ENCODE measurements at regions not wholly inside any gene's neighbourhood (a gene's known extent, or its start where the extent isn't known, plus 50 kb on each side); places are given as distances from the start of the nearest gene placed in this dataset.

DNA sequence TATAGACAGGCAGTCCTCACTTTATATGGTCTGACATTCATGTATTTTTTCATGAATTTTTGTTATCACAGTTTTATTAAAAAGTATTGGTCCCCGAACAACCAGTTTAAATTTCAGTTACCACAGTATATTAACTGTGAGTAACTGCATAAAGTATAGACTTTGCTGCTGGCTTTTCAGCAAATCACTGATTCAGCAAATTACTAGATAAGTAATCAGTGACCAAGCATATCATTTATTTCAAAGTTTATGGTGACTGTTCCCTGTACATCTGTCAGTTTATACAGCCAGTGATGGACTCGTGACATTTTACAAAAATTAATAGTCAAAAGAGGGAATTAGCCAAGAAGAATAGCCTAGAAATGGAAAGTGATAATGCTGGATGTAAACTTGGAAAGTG lies 266.7 kb upstream of the CHRM2 start:
- Histone ChIP-seq H3K9me3 (ENCODE audit: insufficient read depth, low read depth, low read length) (no peaks in the 10 kb centered on the region), H3K27ac (ENCODE audit: low read length) (no peak overlapping the region), H3K4me3 (ENCODE audit: low read length) (no peak overlapping the region)

DNA sequence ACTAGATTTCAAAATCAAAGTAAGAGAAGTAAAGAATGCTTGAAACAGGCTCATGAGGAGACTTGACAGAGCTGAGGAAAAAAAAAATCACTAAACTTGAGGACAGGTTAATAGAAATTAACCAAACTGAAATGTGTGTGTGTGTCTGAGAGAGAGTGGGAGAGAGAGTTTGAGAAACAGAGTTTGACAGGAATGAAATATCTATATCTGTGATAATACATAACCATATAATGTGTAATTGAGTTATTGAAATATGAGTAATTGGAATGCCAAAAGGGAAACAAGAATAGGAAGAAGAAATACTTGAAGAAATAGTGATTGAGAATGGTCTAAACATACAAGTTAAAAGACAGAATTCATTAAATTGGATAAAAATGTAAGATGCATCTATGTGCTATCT lies 268.0 kb upstream of the CHRM2 start:
- Histone ChIP-seq H3K4me1 (ENCODE audit: insufficient read depth, low read length) (no peaks in the 10 kb centered on the region), H3K9me3 (ENCODE audit: insufficient read depth, low read depth, low read length) (no peaks in the 10 kb centered on the region), H3K9ac (ENCODE audit: low read depth, low read length) (no peak overlapping the region), H3K27me3 (ENCODE audit: insufficient read depth, low read length) (no peaks in the 10 kb centered on the region), H3K36me3 (ENCODE audit: insufficient read depth, low read depth, low read length) (no peaks in the 10 kb centered on the region), H3K4me3 (ENCODE audit: low read length) (no peak overlapping the region), H3K27ac (ENCODE audit: low read length) (no peak overlapping the region)

More for the DNA sequence above, 266.7 kb upstream of the CHRM2 start:
- Histone ChIP-seq H3K36me3 (ENCODE audit: insufficient read depth, low read depth, low read length) (no peaks in the 10 kb centered on the region), H3K4me1 (ENCODE audit: insufficient read depth, low read length) (no peaks in the 10 kb centered on the region), H3K9ac (ENCODE audit: low read depth, low read length) (no peak overlapping the region), H3K27me3 (ENCODE audit: insufficient read depth, low read length) (no peaks in the 10 kb centered on the region)

DNA sequence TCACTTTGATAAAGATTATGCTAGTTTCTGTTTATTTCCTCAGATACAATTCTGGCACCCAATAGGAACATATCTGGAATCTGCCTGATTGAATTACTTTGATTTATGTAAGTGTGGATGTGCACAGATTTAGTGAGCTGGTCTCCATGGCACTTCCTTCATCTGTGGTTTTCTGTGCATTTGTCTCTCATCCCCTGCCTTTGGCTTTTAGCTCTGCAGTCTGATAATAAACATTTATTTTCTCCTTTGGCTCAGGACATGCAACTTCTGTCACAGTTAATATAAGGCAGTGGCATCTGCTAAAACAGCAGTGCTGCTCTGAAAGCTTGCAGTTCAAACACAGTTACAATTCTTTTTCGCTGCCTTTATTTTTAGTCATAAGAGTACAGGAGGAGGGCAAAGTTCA lies 273.7 kb upstream of the CHRM2 start:
- Histone ChIP-seq H3K4me3 (ENCODE audit: low read length) (no peak overlapping the region), H3K9ac (ENCODE audit: low read depth, low read length) (no peak overlapping the region), H3K27ac (ENCODE audit: low read length) (no peak overlapping the region), H3K4me1 (ENCODE audit: insufficient read depth, low read length) (no peaks in the 10 kb centered on the region), H3K9me3 (ENCODE audit: insufficient read depth, low read depth, low read length) (no peaks in the 10 kb centered on the region), H3K27me3 (ENCODE audit: insufficient read depth, low read length) (no peaks in the 10 kb centered on the region), H3K36me3 (ENCODE audit: insufficient read depth, low read depth, low read length) (no peaks in the 10 kb centered on the region)

DNA sequence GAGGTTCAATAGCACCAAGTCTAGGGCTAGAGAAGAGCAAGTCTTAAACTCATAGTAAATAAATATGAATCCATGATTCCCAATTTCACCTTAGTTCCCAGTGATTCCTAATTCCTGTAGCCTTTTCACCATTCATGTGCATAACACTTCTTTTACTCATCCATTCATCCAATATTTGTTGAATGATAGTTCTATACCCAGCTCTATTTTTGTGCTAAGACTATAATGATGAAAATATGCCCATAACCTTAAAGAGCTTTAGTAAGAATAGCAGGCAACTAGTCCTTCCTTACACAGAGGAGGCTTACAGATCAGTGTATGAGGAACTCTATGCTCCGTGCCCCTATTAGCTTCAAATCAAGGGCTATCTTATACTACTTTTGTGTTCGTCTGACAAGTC lies 280.2 kb upstream of the CHRM2 start:
- H3K9me3 ChIP-seq (ENCODE audit: insufficient read depth, low read depth, low read length) = no peaks in the 10 kb centered on the region
- no peaks in the 10 kb centered on the region for H3K4me1 ChIP-seq (ENCODE audit: insufficient read depth, low read length)
- H3K4me3 ChIP-seq (ENCODE audit: low read length) = no peak overlapping the region
- H3K27me3 ChIP-seq (ENCODE audit: insufficient read depth, low read length) = no peaks in the 10 kb centered on the region
- H3K36me3 ChIP-seq (ENCODE audit: insufficient read depth, low read depth, low read length) = no peaks in the 10 kb centered on the region
- H3K27ac ChIP-seq (ENCODE audit: low read length) = no peak overlapping the region
- H3K9ac ChIP-seq (ENCODE audit: low read depth, low read length) = no peak overlapping the region

DNA sequence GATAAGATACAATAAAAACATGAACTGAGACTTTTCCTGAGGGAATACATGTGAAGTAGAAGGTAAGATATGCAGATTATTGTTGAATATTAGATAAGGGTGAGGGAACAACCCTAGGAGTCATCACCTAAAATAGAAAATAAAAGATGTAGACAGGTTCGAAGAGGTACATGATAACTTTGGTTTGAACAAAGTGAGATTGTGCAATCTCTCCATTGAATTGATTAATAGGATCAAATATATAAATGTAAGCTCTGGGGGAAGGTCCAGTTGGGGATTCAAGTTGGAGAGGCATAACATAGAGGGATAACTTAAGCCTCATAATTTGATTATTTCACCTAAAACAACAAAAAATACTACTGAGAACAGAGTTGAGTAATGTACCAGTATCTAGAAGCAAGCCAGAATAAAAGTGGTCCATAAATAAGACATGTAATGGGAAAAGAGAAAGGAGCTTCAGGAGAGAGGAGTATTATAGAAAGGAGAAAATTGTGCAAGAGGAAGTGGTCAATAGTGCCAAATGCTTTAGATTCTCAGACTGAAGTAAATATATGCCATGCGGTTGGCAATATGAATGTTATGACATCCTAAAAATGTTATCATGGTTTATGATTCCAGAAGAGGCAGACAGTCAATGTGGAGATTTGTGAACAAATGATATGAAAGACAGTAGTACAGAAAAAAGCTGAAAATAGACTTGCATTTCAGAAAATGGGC lies 282.3 kb upstream of the CHRM2 start:
- Histone ChIP-seq H3K27ac (ENCODE audit: low read length) (no peak overlapping the region), H3K9me3 (ENCODE audit: insufficient read depth, low read depth, low read length) (no peaks in the 10 kb centered on the region), H3K27me3 (ENCODE audit: insufficient read depth, low read length) (no peaks in the 10 kb centered on the region), H3K4me1 (ENCODE audit: insufficient read depth, low read length) (no peaks in the 10 kb centered on the region), H3K4me3 (ENCODE audit: low read length) (no peak overlapping the region), H3K36me3 (ENCODE audit: insufficient read depth, low read depth, low read length) (no peaks in the 10 kb centered on the region), H3K9ac (ENCODE audit: low read depth, low read length) (no peak overlapping the region)

DNA sequence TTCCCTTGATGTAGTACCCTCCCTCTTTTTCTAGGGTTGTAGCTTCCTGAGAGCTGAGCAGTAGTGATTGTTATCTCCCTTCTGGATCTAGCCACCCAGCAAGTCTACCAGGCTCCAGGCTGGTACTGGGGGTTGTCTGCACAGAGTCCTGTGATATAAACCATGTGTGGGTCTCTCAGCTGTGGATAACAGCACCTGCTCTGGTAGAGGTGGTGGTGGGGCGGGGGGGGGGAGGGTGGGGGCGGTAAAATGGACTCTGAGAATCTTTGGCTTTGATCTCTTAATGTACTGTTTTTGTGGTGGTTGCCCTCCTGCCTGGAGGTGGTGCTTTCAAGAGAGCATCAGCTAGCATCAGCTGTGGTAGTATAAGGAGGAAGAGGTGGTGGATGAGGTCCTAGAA lies 302.0 kb upstream of the CHRM2 start:
- Histone ChIP-seq H3K27ac (ENCODE audit: low read length) (no peak overlapping the region), H3K4me3 (ENCODE audit: low read length) (no peak overlapping the region), H3K9ac (ENCODE audit: low read depth, low read length) (no peak overlapping the region), H3K27me3 (ENCODE audit: insufficient read depth, low read length) (no peaks in the 10 kb centered on the region), H3K36me3 (ENCODE audit: insufficient read depth, low read depth, low read length) (no peaks in the 10 kb centered on the region), H3K4me1 (ENCODE audit: insufficient read depth, low read length) (no peaks in the 10 kb centered on the region), H3K9me3 (ENCODE audit: insufficient read depth, low read depth, low read length) (no peaks in the 10 kb centered on the region)

DNA sequence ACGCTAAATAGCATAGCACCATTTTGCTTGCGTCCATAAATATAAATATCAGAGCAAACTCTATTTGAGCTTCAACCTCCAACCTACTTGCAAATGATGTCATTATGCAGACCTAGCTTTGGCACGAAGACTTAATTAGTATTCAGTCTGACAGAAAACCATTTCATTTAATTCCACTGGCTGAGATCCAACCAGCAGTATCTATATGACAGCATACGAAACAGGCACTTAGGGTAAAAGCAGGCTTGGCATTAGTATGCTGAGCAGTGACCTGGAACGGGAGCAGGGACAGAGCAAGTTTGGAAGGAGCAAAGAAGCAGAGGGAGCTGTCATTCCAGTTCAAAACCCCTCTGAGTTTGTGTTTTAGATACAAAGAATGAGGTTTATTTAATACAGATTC lies 312.5 kb upstream of the CHRM2 start:
- Histone ChIP-seq H3K36me3 (ENCODE audit: insufficient read depth, low read depth, low read length) (no peaks in the 10 kb centered on the region), H3K27me3 (ENCODE audit: insufficient read depth, low read length) (no peaks in the 10 kb centered on the region), H3K4me3 (ENCODE audit: low read length) (no peak overlapping the region), H3K9me3 (ENCODE audit: insufficient read depth, low read depth, low read length) (no peaks in the 10 kb centered on the region), H3K9ac (ENCODE audit: low read depth, low read length) (no peak overlapping the region), H3K4me1 (ENCODE audit: insufficient read depth, low read length) (no peaks in the 10 kb centered on the region), H3K27ac (ENCODE audit: low read length) (no peak overlapping the region)

DNA sequence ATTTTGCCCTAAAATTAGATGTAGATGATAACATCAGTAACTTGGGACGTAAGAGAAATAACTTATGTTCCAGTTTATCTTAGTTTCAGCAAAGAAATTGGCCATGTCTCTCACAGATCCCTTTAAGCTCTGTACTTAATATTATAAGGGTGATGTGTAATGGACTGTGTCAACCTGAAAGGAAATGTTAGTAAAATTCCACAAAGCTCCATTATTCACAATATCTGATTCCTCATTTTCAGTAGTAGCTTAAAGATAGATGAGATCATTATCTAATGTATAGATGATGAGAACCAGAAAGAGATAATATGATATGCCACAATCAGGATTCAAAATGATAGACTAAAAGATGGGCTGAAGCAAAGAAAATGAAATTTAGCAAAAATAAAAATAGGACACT lies 316.8 kb upstream of the CHRM2 start:
- H3K27me3 ChIP-seq (ENCODE audit: insufficient read depth, low read length) = no peaks in the 10 kb centered on the region
- no peaks in the 10 kb centered on the region for H3K4me1 ChIP-seq (ENCODE audit: insufficient read depth, low read length)
- H3K27ac ChIP-seq (ENCODE audit: low read length) = no peak overlapping the region
- no peak overlapping the region for H3K9ac ChIP-seq (ENCODE audit: low read depth, low read length)
- H3K9me3 ChIP-seq (ENCODE audit: insufficient read depth, low read depth, low read length) = no peaks in the 10 kb centered on the region
- no peaks in the 10 kb centered on the region for H3K36me3 ChIP-seq (ENCODE audit: insufficient read depth, low read depth, low read length)
- H3K4me3 ChIP-seq (ENCODE audit: low read length) = no peak overlapping the region

DNA sequence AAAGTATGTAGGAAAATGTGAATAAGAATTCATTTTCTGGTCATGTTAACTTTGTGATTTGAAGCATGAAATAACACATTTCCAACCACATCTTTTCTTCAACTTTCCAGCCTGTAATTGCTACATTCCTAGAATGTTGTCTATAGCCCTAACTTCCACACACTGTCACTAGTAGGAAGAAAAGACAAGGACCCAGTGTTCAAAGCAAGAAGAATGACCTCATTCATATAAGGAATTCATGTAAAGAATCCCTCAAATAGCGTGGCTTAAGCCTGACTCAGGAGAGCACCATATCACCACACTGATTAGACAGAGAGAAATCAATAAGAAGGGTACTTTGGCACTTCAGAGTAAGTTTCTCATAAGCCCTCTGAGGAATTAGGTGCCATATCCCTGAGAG lies 318.7 kb upstream of the CHRM2 start:
- Histone ChIP-seq H3K27ac (ENCODE audit: low read length) (no peak overlapping the region), H3K9me3 (ENCODE audit: insufficient read depth, low read depth, low read length) (no peaks in the 10 kb centered on the region), H3K4me3 (ENCODE audit: low read length) (no peak overlapping the region)

DNA sequence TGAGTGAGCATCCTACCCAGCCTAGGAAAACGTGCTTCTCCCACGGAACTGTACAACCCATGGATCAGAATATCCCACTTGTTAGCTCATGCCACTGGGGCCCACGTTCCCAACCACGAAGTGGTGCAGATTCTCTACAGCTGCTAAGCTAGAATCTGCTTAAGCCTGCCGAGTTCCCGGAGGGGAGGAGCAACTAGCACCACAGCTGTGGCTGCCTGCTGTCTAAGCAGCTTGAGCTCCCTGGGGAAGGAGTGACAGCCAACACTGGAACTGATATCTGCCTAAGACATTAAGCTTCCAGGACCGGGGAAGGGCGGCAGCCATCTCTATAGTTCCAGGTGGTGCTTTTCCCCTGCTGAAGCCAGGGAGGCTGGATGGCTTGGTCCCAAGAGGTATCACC lies 334.7 kb upstream of the CHRM2 start:
- Histone ChIP-seq H3K9ac (ENCODE audit: low read depth, low read length) (no peak overlapping the region), H3K4me1 (ENCODE audit: insufficient read depth, low read length) (no peaks in the 10 kb centered on the region), H3K4me3 (ENCODE audit: low read length) (no peak overlapping the region), H3K36me3 (ENCODE audit: insufficient read depth, low read depth, low read length) (no peaks in the 10 kb centered on the region), H3K9me3 (ENCODE audit: insufficient read depth, low read depth, low read length) (no peaks in the 10 kb centered on the region), H3K27me3 (ENCODE audit: insufficient read depth, low read length) (no peaks in the 10 kb centered on the region), H3K27ac (ENCODE audit: low read length) (no peak overlapping the region)

More for the DNA sequence above, 318.7 kb upstream of the CHRM2 start:
- Histone ChIP-seq H3K9ac (ENCODE audit: low read depth, low read length) (no peak overlapping the region), H3K4me1 (ENCODE audit: insufficient read depth, low read length) (no peaks in the 10 kb centered on the region), H3K27me3 (ENCODE audit: insufficient read depth, low read length) (no peaks in the 10 kb centered on the region), H3K36me3 (ENCODE audit: insufficient read depth, low read depth, low read length) (no peaks in the 10 kb centered on the region)

DNA sequence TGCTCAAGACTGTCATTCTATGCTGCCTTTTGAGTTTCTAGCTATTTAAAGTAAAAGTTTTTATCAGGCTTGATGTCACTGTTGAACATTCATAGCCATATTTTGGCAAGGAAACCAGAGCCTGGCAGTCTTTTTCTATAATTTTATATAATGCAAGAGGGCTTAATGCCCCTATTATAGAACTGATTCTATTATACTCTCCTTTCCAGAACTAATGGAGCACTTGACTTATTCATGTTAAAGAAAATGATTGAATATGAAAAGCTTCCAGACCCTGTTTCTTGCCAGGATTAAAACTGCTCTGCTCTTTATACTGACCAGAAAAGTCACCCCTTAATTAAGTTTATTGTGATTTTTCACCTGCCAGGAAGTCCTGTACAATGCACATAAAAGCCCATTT lies 337.6 kb upstream of the CHRM2 start:
- Histone ChIP-seq H3K4me1 (ENCODE audit: insufficient read depth, low read length) (no peaks in the 10 kb centered on the region), H3K4me3 (ENCODE audit: low read length) (no peak overlapping the region), H3K27me3 (ENCODE audit: insufficient read depth, low read length) (no peaks in the 10 kb centered on the region), H3K36me3 (ENCODE audit: insufficient read depth, low read depth, low read length) (no peaks in the 10 kb centered on the region), H3K27ac (ENCODE audit: low read length) (no peak overlapping the region), H3K9ac (ENCODE audit: low read depth, low read length) (no peak overlapping the region), H3K9me3 (ENCODE audit: insufficient read depth, low read depth, low read length) (no peaks in the 10 kb centered on the region)

DNA sequence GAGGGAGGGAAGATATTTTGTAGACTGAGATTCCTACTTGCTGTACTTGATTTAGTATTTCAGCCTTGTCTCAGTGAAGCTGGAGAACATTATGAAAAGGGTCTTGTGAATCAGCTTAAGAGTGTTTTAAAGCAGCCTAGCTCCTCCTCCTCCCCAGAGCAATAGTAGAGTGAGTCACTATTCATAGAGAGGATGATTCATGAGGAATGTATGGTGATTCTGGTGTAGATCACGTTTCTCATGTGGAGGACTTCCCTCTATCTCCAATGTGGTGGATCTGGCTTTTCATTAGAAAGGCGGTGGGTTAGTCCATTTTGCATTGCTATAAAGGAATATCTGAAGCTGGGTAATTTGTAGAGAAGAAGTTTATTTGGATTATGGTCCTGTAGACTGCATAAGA lies 340.1 kb upstream of the CHRM2 start:
- H3K27me3 ChIP-seq (ENCODE audit: insufficient read depth, low read length) = no peaks in the 10 kb centered on the region
- H3K4me1 ChIP-seq (ENCODE audit: insufficient read depth, low read length) = no peaks in the 10 kb centered on the region
- H3K4me3 ChIP-seq (ENCODE audit: low read length) = no peak overlapping the region
- H3K27ac ChIP-seq (ENCODE audit: low read length) = no peak overlapping the region
- H3K36me3 ChIP-seq (ENCODE audit: insufficient read depth, low read depth, low read length) = no peaks in the 10 kb centered on the region
- H3K9ac ChIP-seq (ENCODE audit: low read depth, low read length) = no peak overlapping the region
- H3K9me3 ChIP-seq (ENCODE audit: insufficient read depth, low read depth, low read length) = no peaks in the 10 kb centered on the region

Data from iPS-20b (cell line).